ENCODE measurements at regions not wholly inside any gene's neighbourhood (a gene's known extent, or its start where the extent isn't known, plus 50 kb on each side); places are given as distances from the start of the nearest gene placed in this dataset.

DNA sequence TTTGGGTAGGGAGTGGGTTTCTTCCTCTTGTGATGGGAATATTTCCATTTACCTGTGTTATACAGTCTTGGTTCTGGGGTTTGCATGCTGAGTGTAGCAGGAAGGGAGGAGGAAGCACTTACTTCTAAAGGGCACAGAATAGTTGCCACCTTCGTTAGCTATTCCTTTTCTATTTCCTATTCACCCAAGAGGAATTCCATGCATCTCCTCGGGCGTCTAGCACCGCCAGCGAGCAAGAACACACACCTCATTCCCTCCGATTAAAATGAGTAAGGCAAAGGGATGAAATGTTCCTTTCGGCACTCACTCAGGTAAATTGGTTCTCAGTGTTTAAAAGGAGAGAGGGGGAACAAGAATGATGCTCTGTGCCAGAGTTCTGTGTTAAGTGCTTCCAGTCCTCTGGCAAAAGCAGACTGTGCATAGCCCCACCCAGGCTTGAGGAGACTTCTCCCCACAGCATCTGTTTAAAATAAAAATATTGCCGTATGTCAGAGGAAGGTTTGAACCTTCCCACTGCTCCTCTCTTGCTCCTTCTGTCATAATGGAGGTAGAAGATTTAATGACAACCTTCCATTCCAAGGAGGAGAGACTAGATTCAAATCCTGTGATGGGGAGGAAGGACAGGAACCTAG lies 351.4 kb downstream of the PTTG2 start:
- DNase-seq (ENCODE audit: low read depth, low spot score) (no peak), ATAC-seq (no peak)
- no peak overlapping the region for H3K4me3 ChIP-seq (replicated peaks in 1 of 2; ENCODE audit: low read depth in 1 of 2, low read length in 2 of 2)
- peaks cover 17 to 32% of the 10 kb centered on the region in 2 experiments for H3K4me1 ChIP-seq (ENCODE audit: control insufficient read depth in 1 of 2, insufficient read depth in 2 of 2, low read length in 2 of 2)
- H3K36me3 ChIP-seq (ENCODE audit: control insufficient read depth in 1 of 2, insufficient read depth in 2 of 2, low read length in 2 of 2) = no peaks in the 10 kb centered on the region
- CTCF ChIA-PET = interaction anchor here (2.8 kb wide), 1 partner anchor 8 kb away, joined by 13 read pairs; no protein-coding TSS in a partner anchor
- no peaks in the 10 kb centered on the region for H3K9me3 ChIP-seq (ENCODE audit: control insufficient read depth in 1 of 2, insufficient read depth in 1 of 2, low read depth in 1 of 2, low read length in 2 of 2)
- H4K20me1 ChIP-seq (ENCODE audit: insufficient read depth) = no peaks in the 10 kb centered on the region
- H2AFZ ChIP-seq (ENCODE audit: low read depth, low read length, poor library complexity, severe bottlenecking) = no peak overlapping the region
- POLR2A ChIA-PET = no interaction called here
- no peak for TF ChIP-seq JUND (IDR thresholded peaks at IDR 0.05)
- no peak for TF ChIP-seq RAD21 (IDR thresholded peaks at IDR 0.05; ENCODE audit: low read depth)
- TF ChIP-seq CBX3 (IDR thresholded peaks at IDR 0.05; ENCODE audit: low read depth) = no peak
- no peak for TF ChIP-seq CEBPB (IDR thresholded peaks at IDR 0.05; ENCODE audit: low read depth)
- no peak for TF ChIP-seq REST (IDR thresholded peaks at IDR 0.05; ENCODE audit: low read depth)
- TF ChIP-seq EZH2phosphoT487 (IDR thresholded peaks at IDR 0.05; ENCODE audit: borderline replicate concordance) = no peak
- no peak for TF ChIP-seq YY1 (IDR thresholded peaks at IDR 0.05; ENCODE audit: extremely low read depth, insufficient replicate concordance, low read depth, low read length)
- TF ChIP-seq ELF1 (IDR thresholded peaks at IDR 0.05; ENCODE audit: borderline replicate concordance, low read depth) = no peak
- TF ChIP-seq MAX (IDR thresholded peaks at IDR 0.05) = no peak
- no peak for TF ChIP-seq ZNF274 (IDR thresholded peaks at IDR 0.05; ENCODE audit: low read depth, low read length)
- TF ChIP-seq EZH2 (IDR thresholded peaks at IDR 0.05) = no peak
- TF ChIP-seq TCF7L2 (IDR thresholded peaks at IDR 0.05; ENCODE audit: borderline replicate concordance, extremely low read depth, insufficient read depth, insufficient read length) = no peak
- no peak for TF ChIP-seq ZFX (IDR thresholded peaks at IDR 0.05)
- TF ChIP-seq CTCF (IDR thresholded peaks at IDR 0.05 in 2 of 3, conservative IDR thresholded peaks at IDR 0.05 in 1 of 3; ENCODE audit: borderline replicate concordance in 1 of 3, insufficient read depth in 1 of 3, low read depth in 2 of 3, low read length in 2 of 3) = no peak
- TF ChIP-seq SRF (IDR thresholded peaks at IDR 0.05; ENCODE audit: low read depth) = no peak
- no peak for TF ChIP-seq SP1 (IDR thresholded peaks at IDR 0.05; ENCODE audit: low read depth)
- no peaks in the 10 kb centered on the region for H3K27me3 ChIP-seq (ENCODE audit: insufficient read depth, low read length)
- BruUV-seq (replicated peaks) = no TSS peak
- H3K9ac ChIP-seq (ENCODE audit: low read length) = no peak overlapping the region
- RAD21 ChIA-PET (ENCODE audit: low non-redundant PET in 1 of 2, low total read pairs in 2 of 2, uncharacterized antibody in 2 of 2, unreplicated experiment in 2 of 2) = interaction anchor here in 1 of 2 experiments (0.6 kb wide), 1 partner anchor 133 kb away, joined by 3 read pairs; no protein-coding TSS in a partner anchor
- no peak overlapping the region for H3K4me2 ChIP-seq (ENCODE audit: low read length)
- H3K27ac ChIP-seq (ENCODE audit: low read depth, low read length) = no peak overlapping the region
- H3K79me2 ChIP-seq (ENCODE audit: insufficient read depth, low read length) = no peaks in the 10 kb centered on the region
- intact Hi-C loops (cut with micrococcal nuclease) = no loop called here
- H3K9me2 ChIP-seq (ENCODE audit: insufficient read depth) = no peaks in the 10 kb centered on the region
